Trophoblast cell (in vitro differentiated cells and primary cell): ENCODE measurements at regions not wholly inside any gene's neighbourhood (a gene's known extent, or its start where the extent isn't known, plus 50 kb on each side); places are given as distances from the start of the nearest gene placed in this dataset.

Experiments
- DNase-seq, 2 donors: peaks; one replicate each; pipeline ENCODE4 v3.0.0-alpha.2; 2016
- H2AFZ ChIP-seq: 2 replicates; pipeline ENCODE4 v1.6.1; 2013; ENCODE audit warnings: low read length, moderate library complexity, mild to moderate bottlenecking; ENCODE audit not compliant: insufficient read depth, poor library complexity
- H2AK5ac ChIP-seq: 2 replicates; pipeline ENCODE4 v1.6.1; 2013; ENCODE audit warnings: mild to moderate bottlenecking, low read length
- H2BK120ac ChIP-seq: 2 replicates; pipeline ENCODE4 v1.6.1; 2013; ENCODE audit warnings: low read length, mild to moderate bottlenecking, moderate library complexity; ENCODE audit not compliant: insufficient read depth, poor library complexity
- H2BK12ac ChIP-seq: 2 replicates; pipeline ENCODE4 v1.6.1; 2013; ENCODE audit warnings: mild to moderate bottlenecking, low read length, moderate library complexity
- H2BK5ac ChIP-seq: 2 replicates; pipeline ENCODE4 v1.6.1; 2013; ENCODE audit warnings: low read length, low read depth, moderate library complexity, mild to moderate bottlenecking; ENCODE audit not compliant: poor library complexity
- H3K14ac ChIP-seq: 2 replicates; pipeline ENCODE4 v1.6.1; 2013; ENCODE audit warnings: mild to moderate bottlenecking, low read length
- H3K18ac ChIP-seq: 2 replicates; pipeline ENCODE4 v1.6.1; 2013; ENCODE audit warnings: mild to moderate bottlenecking, low read length
- H3K23ac ChIP-seq: 2 replicates; pipeline ENCODE4 v1.6.1; 2013; ENCODE audit warnings: low read length
- H3K27ac ChIP-seq: 2 replicates; pipeline ENCODE4 v1.5.1; 2013; ENCODE audit warnings: low read depth, mild to moderate bottlenecking, inconsistent platforms, low read length, moderate library complexity
- H3K27me3 ChIP-seq: 2 replicates; pipeline ENCODE4 v1.6.1; 2013; ENCODE audit warnings: inconsistent platforms, mild to moderate bottlenecking, low read length, moderate library complexity; ENCODE audit not compliant: insufficient read depth
- H3K36me3 ChIP-seq, 2 experiments: 1 replicate in 1 of 2; 2 replicates in 1 of 2; pipeline ENCODE4 v1.6.1; 2013; ENCODE audit warnings: low read length in 2 of 2, mild to moderate bottlenecking in 2 of 2, moderate library complexity in 1 of 2; ENCODE audit not compliant: insufficient read depth in 2 of 2, control insufficient read depth in 1 of 2
- H3K4ac ChIP-seq: 2 replicates; pipeline ENCODE4 v1.6.1; 2013; ENCODE audit warnings: low read depth, mild to moderate bottlenecking, low read length, moderate library complexity
- H3K4me1 ChIP-seq, 2 experiments: 1 replicate in 1 of 2; 2 replicates in 1 of 2; pipeline ENCODE4 v1.6.1; 2013; ENCODE audit warnings: low read length in 2 of 2, mild to moderate bottlenecking in 2 of 2, moderate library complexity in 1 of 2; ENCODE audit not compliant: insufficient read depth in 2 of 2, control insufficient read depth in 1 of 2
- H3K4me2 ChIP-seq: 2 replicates; pipeline ENCODE4 v1.6.1; 2013; ENCODE audit warnings: inconsistent platforms, mild to moderate bottlenecking, low read length, moderate library complexity
- H3K4me3 ChIP-seq: 2 replicates; pipeline ENCODE4 v1.5.1; 2013; ENCODE audit warnings: mild to moderate bottlenecking, low read depth, low read length, inconsistent platforms
- H3K79me1 ChIP-seq: one replicate; pipeline ENCODE4 v1.6.1; 2013; ENCODE audit warnings: low read length
- H3K79me2 ChIP-seq: 2 replicates; pipeline ENCODE4 v1.6.1; 2013; ENCODE audit warnings: low read length, mild to moderate bottlenecking; ENCODE audit not compliant: control insufficient read depth, insufficient read depth, poor library complexity
- H3K9ac ChIP-seq: 2 replicates; pipeline ENCODE4 v1.6.1; 2013; ENCODE audit warnings: mild to moderate bottlenecking, low read length
- H3K9me3 ChIP-seq: 2 replicates; pipeline ENCODE4 v1.6.1; 2013; ENCODE audit warnings: low read depth, mild to moderate bottlenecking, control low read depth, inconsistent platforms, low read length; ENCODE audit not compliant: insufficient read depth
- H4K12ac ChIP-seq: 2 replicates; pipeline ENCODE4 v1.6.1; 2013; ENCODE audit warnings: low read depth, mild to moderate bottlenecking, low read length, moderate library complexity
- H4K8ac ChIP-seq: 2 replicates; pipeline ENCODE4 v1.6.1; 2013; ENCODE audit warnings: low read depth, mild to moderate bottlenecking, low read length, moderate library complexity
- H4K91ac ChIP-seq: one replicate; pipeline ENCODE4 v1.6.1; 2013; ENCODE audit warnings: low read depth, mild to moderate bottlenecking, low read length, moderate library complexity
- WGBS: extraction: QIAGEN DNeasy Blood & Tissue Kit; methylation state at CpG from one replicate; pipeline ENCODE4 v1.1.7; 2013; ENCODE audit warnings: missing lambda C conversion rate; ENCODE audit not compliant: insufficient read length, insufficient coverage; ENCODE audit errors: extremely low coverage; 5-methylcytosine and 5-hydroxymethylcytosine counted together

DNA sequence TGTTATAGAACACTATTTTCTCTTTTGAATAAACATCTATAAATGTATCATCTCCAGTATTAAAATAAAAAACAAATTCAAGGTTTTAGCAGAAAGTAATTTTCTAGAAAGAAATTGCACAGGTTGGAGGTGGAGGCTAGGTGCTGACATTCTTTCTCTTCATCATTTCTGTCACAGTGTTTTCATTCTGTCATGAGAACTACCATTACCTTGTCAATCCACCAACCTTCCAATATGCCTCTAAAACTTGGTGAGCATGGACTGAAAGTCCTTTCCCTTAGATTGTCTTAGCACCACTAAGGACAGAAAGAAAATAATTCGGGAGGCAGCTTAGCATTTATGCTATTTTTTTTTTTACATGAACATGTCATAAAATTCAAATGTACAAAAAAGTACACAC lies 596.2 kb upstream of the DPPA4 start:
- H3K4me3 ChIP-seq = no peak overlapping the region
- no peaks in the 10 kb centered on the region for H3K9me3 ChIP-seq
- H3K27ac ChIP-seq = no peak overlapping the region
- H3K14ac ChIP-seq = no peak overlapping the region
- H2BK120ac ChIP-seq = no peak overlapping the region
- DNase-seq = no peak
- no peak overlapping the region for H2BK12ac ChIP-seq
- H3K18ac ChIP-seq = no peak overlapping the region
- no peak overlapping the region for H4K91ac ChIP-seq
- H3K36me3 ChIP-seq = no peaks in the 10 kb centered on the region
- no peak overlapping the region for H4K8ac ChIP-seq
- no CpG with 5 or more reads among the region's 1 CpG for WGBS
- no peak overlapping the region for H3K4ac ChIP-seq
- H3K23ac ChIP-seq = no peak overlapping the region
- H3K79me2 ChIP-seq = no peaks in the 10 kb centered on the region
- no peaks in the 10 kb centered on the region for H3K27me3 ChIP-seq
- no peak overlapping the region for H4K12ac ChIP-seq
- no peaks in the 10 kb centered on the region for H3K79me1 ChIP-seq
- no peak overlapping the region for H3K4me2 ChIP-seq
- H2AK5ac ChIP-seq = no peak overlapping the region
- no peaks in the 10 kb centered on the region for H3K4me1 ChIP-seq
- H2AFZ ChIP-seq = no peak overlapping the region
- no peak overlapping the region for H2BK5ac ChIP-seq
- no peak overlapping the region for H3K9ac ChIP-seq

DNA sequence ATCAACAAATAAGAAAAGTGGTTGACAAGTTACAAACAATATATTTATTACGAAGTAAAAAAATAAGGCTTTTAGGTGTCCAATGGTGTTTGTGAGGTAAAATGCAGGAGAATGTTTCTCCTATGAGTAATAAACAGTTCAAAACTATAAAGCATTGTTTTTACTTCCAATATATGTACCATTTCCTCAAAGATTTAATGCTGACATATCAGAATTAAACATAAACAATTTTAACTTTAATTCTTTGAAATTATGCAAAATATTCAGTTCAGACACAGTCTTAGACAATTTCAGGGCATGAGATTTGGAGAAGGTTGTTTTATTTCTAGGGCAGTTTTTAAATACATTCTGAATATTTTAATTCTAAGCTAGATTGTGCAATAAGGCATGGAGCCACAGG lies 602.5 kb upstream of the DPPA4 start:
- Histone ChIP-seq H2BK12ac (no peak overlapping the region), H3K79me1 (no peaks in the 10 kb centered on the region), H4K8ac (no peak overlapping the region), H3K14ac (no peak overlapping the region), H3K4me3 (no peak overlapping the region), H3K9ac (no peak overlapping the region), H4K12ac (no peak overlapping the region), H3K36me3 (no peaks in the 10 kb centered on the region), H2BK120ac (no peak overlapping the region), H3K4me2 (no peak overlapping the region), H2BK5ac (no peak overlapping the region), H3K23ac (no peak overlapping the region), H3K4me1 (no peaks in the 10 kb centered on the region), H2AK5ac (no peak overlapping the region), H3K4ac (no peak overlapping the region), H3K27ac (no peak overlapping the region), H4K91ac (no peak overlapping the region), H3K18ac (no peak overlapping the region), H3K27me3 (no peaks in the 10 kb centered on the region), H3K79me2 (no peaks in the 10 kb centered on the region), H2AFZ (no peak overlapping the region), H3K9me3 (no peaks in the 10 kb centered on the region)
- DNase-seq = no peak
- no CpG with 5 or more reads among the region's 1 CpG for WGBS

DNA sequence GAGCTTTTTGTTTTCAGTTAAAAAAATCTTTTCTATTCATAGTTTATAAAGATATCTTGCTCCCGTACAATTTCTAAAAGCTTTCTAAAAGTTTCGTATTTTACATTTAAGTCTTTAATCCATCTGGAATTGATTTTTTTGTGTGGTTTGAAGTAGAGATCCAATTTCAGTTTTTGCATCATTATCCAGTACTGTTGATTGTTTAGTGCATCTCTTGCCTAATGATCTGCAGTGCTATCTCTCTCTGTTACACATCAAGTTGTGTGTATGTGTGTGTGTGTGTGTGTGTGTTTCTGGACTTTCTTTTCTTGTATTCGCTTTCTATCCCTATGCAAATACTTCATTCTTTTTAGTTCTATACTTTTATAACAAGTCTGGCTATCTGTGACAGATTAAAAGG lies 605.8 kb upstream of the DPPA4 start:
- Histone ChIP-seq H2BK5ac (no peak overlapping the region), H4K91ac (no peak overlapping the region), H3K79me2 (no peaks in the 10 kb centered on the region), H3K9me3 (no peaks in the 10 kb centered on the region), H3K9ac (no peak overlapping the region), H3K79me1 (no peaks in the 10 kb centered on the region), H3K14ac (no peak overlapping the region), H3K36me3 (no peaks in the 10 kb centered on the region), H4K8ac (no peak overlapping the region), H2AK5ac (no peak overlapping the region), H3K4me3 (no peak overlapping the region), H3K23ac (no peak overlapping the region), H3K4me1 (no peaks in the 10 kb centered on the region), H3K27ac (no peak overlapping the region), H3K27me3 (no peaks in the 10 kb centered on the region), H3K18ac (no peak overlapping the region), H2BK120ac (no peak overlapping the region), H3K4ac (no peak overlapping the region), H2BK12ac (no peak overlapping the region), H2AFZ (no peak overlapping the region), H3K4me2 (no peak overlapping the region), H4K12ac (no peak overlapping the region)
- no peak for DNase-seq
- WGBS = no CpG with 5 or more reads among the region's 3 CpGs

DNA sequence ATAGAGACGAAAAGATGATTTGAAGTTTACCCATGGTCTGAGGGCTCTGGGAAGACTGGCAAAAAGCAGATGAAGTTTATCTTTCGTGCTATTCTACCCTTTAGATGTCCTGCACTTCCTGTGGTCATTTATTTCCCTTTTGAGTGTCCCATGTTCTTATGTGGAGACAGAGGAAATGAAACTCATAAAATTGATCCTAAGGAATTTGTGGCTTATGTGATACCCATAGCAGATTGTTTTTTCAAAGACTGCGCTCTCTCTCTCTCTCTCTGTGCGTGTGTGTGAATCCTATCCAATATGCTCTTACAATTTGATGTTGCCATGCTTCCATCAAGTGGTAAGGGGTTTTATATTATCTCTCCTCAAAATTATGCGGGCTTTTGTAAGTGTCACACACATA lies 607.5 kb upstream of the DPPA4 start:
- Histone ChIP-seq H4K91ac (no peak overlapping the region), H3K14ac (no peak overlapping the region), H3K79me1 (no peaks in the 10 kb centered on the region), H3K4me3 (no peak overlapping the region), H2BK5ac (no peak overlapping the region), H3K18ac (no peak overlapping the region), H3K27me3 (no peaks in the 10 kb centered on the region), H3K4me2 (no peak overlapping the region), H2BK120ac (no peak overlapping the region), H3K27ac (no peak overlapping the region), H3K4me1 (no peaks in the 10 kb centered on the region), H3K23ac (no peak overlapping the region), H2AFZ (no peak overlapping the region), H3K9me3 (no peaks in the 10 kb centered on the region), H3K79me2 (no peaks in the 10 kb centered on the region), H4K8ac (no peak overlapping the region), H3K4ac (no peak overlapping the region), H2AK5ac (no peak overlapping the region), H3K9ac (no peak overlapping the region), H3K36me3 (no peaks in the 10 kb centered on the region), H4K12ac (no peak overlapping the region), H2BK12ac (no peak overlapping the region)
- no peak for DNase-seq
- WGBS = no CpG with 5 or more reads among the region's 5 CpGs
